ENCODE measurements at regions not wholly inside any gene's neighbourhood (a gene's known extent, or its start where the extent isn't known, plus 50 kb on each side); places are given as distances from the start of the nearest gene placed in this dataset.

GRCh38 chr6:104003803-104004516 lies 855.8 kb downstream of the HACE1 start:
- Mint-ChIP-seq H3K4me3 (ENCODE audit: unreplicated experiment) (no peak overlapping the region), H3K9me3 (ENCODE audit: unreplicated experiment) (no peaks in the 10 kb centered on the region), H3K4me1 (ENCODE audit: low read depth, unreplicated experiment) (no peaks in the 10 kb centered on the region), H3K27ac (ENCODE audit: unreplicated experiment) (no peak overlapping the region), H3K27me3 (ENCODE audit: unreplicated experiment) (no peaks in the 10 kb centered on the region), H3K36me3 (ENCODE audit: unreplicated experiment) (no peaks in the 10 kb centered on the region)
- no peak for TF ChIP-seq CTCF (IDR thresholded peaks at IDR 0.05; ENCODE audit: partially characterized antibody, unreplicated experiment)
- DNase-seq = no peak

- Mint-ChIP-seq H3K36me3 (ENCODE audit: unreplicated experiment) (no peaks in the 10 kb centered on the region), H3K27me3 (ENCODE audit: unreplicated experiment) (no peaks in the 10 kb centered on the region), H3K4me3 (ENCODE audit: unreplicated experiment) (no peak overlapping the region), H3K4me1 (ENCODE audit: low read depth, unreplicated experiment) (no peaks in the 10 kb centered on the region), H3K9me3 (ENCODE audit: unreplicated experiment) (no peaks in the 10 kb centered on the region), H3K27ac (ENCODE audit: unreplicated experiment) (no peak overlapping the region)
- TF ChIP-seq CTCF (IDR thresholded peaks at IDR 0.05; ENCODE audit: partially characterized antibody, unreplicated experiment) = no peak
- no peak for DNase-seq
Observed at GRCh38 chr6:103995571-103995970, 864.1 kb downstream of the HACE1 start.

- no peak overlapping the region for H3K27ac Mint-ChIP-seq (ENCODE audit: unreplicated experiment)
- H3K4me3 Mint-ChIP-seq (ENCODE audit: unreplicated experiment) = no peak overlapping the region
- H3K9me3 Mint-ChIP-seq (ENCODE audit: unreplicated experiment) = no peaks in the 10 kb centered on the region
- H3K36me3 Mint-ChIP-seq (ENCODE audit: unreplicated experiment) = no peaks in the 10 kb centered on the region
- DNase-seq = no peak
- no peaks in the 10 kb centered on the region for H3K4me1 Mint-ChIP-seq (ENCODE audit: low read depth, unreplicated experiment)
- H3K27me3 Mint-ChIP-seq (ENCODE audit: unreplicated experiment) = no peaks in the 10 kb centered on the region
- TF ChIP-seq CTCF (IDR thresholded peaks at IDR 0.05; ENCODE audit: partially characterized antibody, unreplicated experiment) = no peak
Observed at GRCh38 chr6:103983860-103984259, 875.9 kb downstream of the HACE1 start.

GRCh38 chr6:103983011-103983410 lies 876.7 kb downstream of the HACE1 start:
- H3K27ac Mint-ChIP-seq (ENCODE audit: unreplicated experiment) = no peak overlapping the region
- no peaks in the 10 kb centered on the region for H3K27me3 Mint-ChIP-seq (ENCODE audit: unreplicated experiment)
- no peaks in the 10 kb centered on the region for H3K9me3 Mint-ChIP-seq (ENCODE audit: unreplicated experiment)
- no peak for TF ChIP-seq CTCF (IDR thresholded peaks at IDR 0.05; ENCODE audit: partially characterized antibody, unreplicated experiment)
- no peak overlapping the region for H3K4me3 Mint-ChIP-seq (ENCODE audit: unreplicated experiment)
- no peak for DNase-seq
- no peaks in the 10 kb centered on the region for H3K4me1 Mint-ChIP-seq (ENCODE audit: low read depth, unreplicated experiment)
- H3K36me3 Mint-ChIP-seq (ENCODE audit: unreplicated experiment) = no peaks in the 10 kb centered on the region

GRCh38 chr6:103982574-103982973 lies 877.1 kb downstream of the HACE1 start:
- no peaks in the 10 kb centered on the region for H3K36me3 Mint-ChIP-seq (ENCODE audit: unreplicated experiment)
- H3K9me3 Mint-ChIP-seq (ENCODE audit: unreplicated experiment) = no peaks in the 10 kb centered on the region
- H3K27ac Mint-ChIP-seq (ENCODE audit: unreplicated experiment) = no peak overlapping the region
- DNase-seq = no peak
- H3K4me3 Mint-ChIP-seq (ENCODE audit: unreplicated experiment) = no peak overlapping the region
- no peak for TF ChIP-seq CTCF (IDR thresholded peaks at IDR 0.05; ENCODE audit: partially characterized antibody, unreplicated experiment)
- no peaks in the 10 kb centered on the region for H3K4me1 Mint-ChIP-seq (ENCODE audit: low read depth, unreplicated experiment)
- no peaks in the 10 kb centered on the region for H3K27me3 Mint-ChIP-seq (ENCODE audit: unreplicated experiment)

Data from glutamatergic neuron (in vitro differentiated cells).